ENCODE measurements at regions not wholly inside any gene's neighbourhood (a gene's known extent, or its start where the extent isn't known, plus 50 kb on each side); places are given as distances from the start of the nearest gene placed in this dataset.
"Not testable (repeated sequence)": the region's sequence is repeated elsewhere in the genome, so short reads cannot be mapped to it uniquely, and the experiment has no call there.

DNA sequence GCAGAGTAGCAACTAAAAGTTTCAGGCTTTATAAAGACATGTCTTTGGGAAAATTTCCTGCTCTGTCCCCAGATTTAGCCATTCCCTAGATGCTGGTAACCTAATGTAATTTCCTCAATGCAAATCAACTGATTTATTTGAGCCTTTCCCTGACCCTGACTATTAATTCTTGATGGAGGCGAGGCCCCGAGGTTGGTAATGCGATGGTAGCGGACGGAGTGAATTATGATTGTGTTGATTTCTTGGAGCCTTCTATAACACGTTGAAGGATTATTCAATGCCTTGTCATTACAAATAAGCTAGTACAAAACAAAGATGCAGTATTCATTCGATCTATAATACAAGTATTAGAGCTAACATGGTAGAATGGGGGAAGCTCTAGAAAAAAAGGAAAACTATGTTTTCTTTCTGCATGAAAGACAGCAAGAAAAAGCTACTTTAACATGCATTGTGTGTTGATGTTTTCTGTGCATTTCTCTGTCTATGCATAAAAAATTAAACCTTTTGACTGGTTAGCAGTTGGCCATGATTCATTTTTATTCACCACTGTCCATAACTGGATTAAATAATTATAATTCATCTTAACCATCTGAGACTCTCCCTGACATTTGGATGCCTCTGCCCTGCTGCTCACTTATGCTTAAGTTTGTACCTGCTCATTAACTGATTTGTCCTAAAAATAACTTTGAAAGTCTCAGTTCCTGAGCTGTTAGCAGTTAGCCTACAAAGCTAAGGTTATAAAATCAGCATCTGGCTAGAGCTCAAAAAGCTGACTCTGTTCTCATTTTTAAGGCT is 490.2 kb upstream of the NUDT12 start:
- H3K4me3 ChIP-seq (ENCODE audit: low read depth, low read length) = no peak overlapping the region
- no peak for DNase-seq (ENCODE audit: low read depth)

DNA sequence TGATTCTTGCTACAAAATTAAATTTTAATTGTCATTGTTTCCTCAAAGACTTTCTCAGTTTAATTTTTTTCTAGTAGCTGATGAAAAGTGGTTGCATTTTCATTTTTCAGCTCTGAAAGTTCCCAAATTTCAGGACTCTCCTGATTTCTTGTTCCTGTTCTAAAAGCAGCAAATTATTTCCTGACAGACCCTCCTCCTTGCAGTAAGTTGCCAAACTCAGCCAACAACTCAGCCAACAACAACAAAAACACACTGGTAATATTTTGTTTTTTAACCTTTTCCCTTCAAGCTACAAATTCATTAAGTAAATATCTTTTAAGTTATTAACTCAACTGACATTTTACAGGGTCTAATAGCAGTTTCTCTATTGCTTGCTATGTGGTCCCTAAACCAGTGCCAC is 487.8 kb upstream of the NUDT12 start:
- DNase-seq (ENCODE audit: low read depth) = no peak

DNA sequence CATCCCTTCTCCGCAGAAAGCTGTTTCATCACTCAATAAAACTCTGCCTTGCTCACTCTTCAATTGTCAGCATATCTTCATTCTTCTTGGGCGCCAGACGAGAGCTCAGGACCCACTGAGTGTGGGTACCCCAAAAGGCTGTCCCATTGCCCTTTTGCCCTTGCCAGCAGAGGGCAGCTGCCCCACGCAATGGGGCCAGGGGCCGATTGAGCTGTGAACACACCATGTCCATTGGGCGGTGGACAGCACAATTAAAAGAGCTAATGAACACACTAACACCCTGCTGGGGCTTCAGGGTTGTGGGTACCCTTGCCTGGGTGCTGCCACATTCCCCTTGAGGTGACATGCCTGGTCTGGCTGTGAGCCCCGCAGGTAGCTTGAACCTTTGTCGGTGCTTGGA is 487.2 kb upstream of the NUDT12 start:
- no peak for DNase-seq (ENCODE audit: low read depth)
- no peak overlapping the region for H3K4me3 ChIP-seq (ENCODE audit: low read depth, low read length)

More for the DNA sequence above, 487.8 kb upstream of the NUDT12 start:
- H3K4me3 ChIP-seq (ENCODE audit: low read depth, low read length) = no peak overlapping the region

DNA sequence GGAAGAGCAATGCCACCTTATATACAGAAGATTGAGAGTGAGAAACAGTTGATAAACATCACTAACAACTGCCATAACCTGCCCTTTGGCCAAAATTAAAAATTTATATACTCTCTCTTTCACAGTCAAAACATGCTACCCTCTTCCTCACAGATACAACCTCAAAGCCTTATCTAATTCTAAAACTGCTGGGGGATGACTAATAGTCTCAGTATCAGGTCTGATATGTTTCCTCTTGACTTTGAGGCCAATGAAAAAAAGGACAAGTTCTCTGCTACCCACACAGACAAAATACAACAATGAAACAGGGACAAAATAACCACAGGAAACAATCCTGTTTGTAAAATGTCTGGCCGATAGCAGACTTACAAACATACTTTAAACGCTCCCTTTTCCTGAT is 485.6 kb upstream of the NUDT12 start:
- no peak for DNase-seq (ENCODE audit: low read depth)
- no peak overlapping the region for H3K4me3 ChIP-seq (ENCODE audit: low read depth, low read length)

DNA sequence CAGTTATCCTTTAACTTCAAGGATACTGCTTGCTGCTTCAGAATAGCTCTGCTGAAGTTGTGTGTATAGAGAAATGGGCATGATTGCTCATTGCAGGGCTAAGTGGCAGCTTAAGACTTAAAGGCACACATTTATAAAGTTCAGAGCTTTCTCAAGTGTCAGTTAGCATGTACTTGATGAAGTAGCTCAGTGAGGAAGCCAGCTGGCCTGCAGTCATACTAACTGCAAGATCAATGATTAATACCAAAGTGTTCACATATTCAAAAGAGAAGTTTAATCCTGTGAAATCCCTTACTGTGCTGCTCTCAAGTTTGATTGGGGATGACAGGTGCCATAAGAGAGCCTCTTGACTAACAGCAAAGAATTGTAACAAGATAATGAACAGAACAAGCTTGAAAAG is 483.4 kb upstream of the NUDT12 start:
- H3K4me3 ChIP-seq (ENCODE audit: low read depth, low read length) = no peak overlapping the region
- no peak for DNase-seq (ENCODE audit: low read depth)

DNA sequence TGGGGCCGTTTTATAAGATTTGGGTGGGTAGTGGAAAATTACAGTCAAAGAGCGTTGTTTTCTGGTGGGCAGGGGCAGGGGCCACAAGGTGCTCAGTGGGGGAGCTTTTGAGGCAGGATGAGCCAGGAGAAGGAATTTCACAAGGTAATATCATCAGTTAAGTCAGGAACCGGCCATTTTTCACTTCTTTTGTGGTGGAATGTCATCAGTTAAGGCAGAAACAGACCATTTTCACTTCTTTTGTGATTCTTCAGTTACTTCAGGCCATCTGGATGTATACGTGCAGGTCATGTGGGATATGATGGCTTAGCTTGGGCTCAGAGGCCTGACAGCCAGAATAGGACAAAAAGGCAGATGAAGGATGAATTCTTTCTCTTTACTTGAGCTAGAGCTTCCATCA is 477.3 kb upstream of the NUDT12 start:
- not testable (repeated sequence) for DNase-seq (ENCODE audit: low read depth); H3K4me3 ChIP-seq (ENCODE audit: low read depth, low read length)

DNA sequence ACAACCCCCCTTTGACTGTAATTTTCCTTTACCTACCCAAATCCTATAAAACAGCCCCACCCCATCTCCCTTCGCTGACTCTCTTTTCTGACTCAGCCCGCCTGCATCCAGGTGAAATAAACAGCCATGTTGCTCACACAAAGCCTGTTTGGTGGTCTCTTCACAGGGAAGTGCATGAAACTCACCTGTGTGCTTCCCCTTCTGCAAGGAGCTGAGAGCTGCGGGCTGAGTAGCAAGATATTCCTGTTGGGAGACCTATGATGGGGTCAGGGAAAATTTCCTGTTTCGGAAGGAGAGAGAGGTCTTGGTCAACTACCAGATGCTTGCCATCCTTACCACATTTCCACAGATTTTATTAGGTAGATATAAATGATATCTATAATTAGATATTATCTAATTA is 474.5 kb upstream of the NUDT12 start:
- not testable (repeated sequence) for DNase-seq (ENCODE audit: low read depth); H3K4me3 ChIP-seq (ENCODE audit: low read depth, low read length)

DNA sequence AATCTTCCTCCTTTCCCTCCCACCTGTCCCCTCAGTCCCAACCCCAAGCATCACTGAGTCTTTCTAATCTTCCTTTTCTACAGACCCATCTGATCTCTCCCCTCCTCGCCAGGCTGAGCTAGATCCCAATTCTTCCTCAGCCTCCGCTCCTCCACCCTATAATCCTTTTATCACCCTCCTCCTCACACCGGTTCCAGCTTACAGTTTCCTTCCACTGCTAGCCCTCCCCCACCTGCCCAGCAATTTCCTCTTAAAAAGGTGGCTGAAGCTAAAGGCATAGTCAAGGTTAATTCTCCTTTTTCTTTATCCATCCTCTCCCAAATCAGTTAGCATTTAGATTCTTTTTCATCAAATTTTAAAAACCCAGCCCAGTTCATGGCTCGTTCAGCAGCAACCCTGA is 470.6 kb upstream of the NUDT12 start:
- H3K4me3 ChIP-seq (ENCODE audit: low read depth, low read length); DNase-seq (ENCODE audit: low read depth): not testable (repeated sequence)

DNA sequence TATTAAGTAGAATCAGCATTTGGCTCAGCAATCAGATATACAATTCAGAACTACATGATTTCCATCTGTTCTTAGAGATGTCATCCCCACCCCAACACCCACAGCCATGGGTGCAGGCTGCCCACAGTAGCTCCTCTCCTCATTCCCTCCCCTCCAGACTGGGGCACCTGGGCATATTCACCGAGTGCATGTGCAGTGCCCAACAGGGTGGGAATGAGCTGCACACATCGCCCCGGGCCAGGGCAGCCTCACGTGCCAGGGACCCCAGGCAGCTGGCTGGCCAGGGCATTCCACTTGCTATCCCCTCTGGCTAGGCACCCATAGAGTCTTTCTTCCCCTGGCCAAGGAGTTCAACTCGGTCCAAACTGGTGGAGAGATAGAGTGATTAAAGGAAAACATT is 461.9 kb upstream of the NUDT12 start:
- DNase-seq (ENCODE audit: low read depth) = no peak
- H3K4me3 ChIP-seq (ENCODE audit: low read depth, low read length) = no peak overlapping the region

DNA sequence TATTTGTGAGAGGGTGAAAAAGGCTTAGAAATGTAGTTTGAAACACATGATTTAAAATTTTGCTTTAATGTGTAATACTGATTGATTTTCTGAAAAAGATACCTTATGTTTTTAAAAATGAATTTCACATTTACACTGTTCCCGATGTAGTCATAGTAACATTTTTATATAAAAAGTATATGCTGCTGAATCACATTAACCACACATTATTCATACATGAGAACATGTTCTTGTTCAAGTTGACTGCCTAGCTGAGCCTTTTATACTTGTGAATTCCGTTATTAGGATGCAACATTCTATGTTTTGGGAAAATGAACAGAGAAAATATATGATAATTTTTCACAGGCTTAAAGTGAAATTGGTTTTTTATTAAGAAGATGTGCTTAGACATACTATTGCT is 461.1 kb upstream of the NUDT12 start:
- no peak overlapping the region for H3K4me3 ChIP-seq (ENCODE audit: low read depth, low read length)
- no peak for DNase-seq (ENCODE audit: low read depth)

DNA sequence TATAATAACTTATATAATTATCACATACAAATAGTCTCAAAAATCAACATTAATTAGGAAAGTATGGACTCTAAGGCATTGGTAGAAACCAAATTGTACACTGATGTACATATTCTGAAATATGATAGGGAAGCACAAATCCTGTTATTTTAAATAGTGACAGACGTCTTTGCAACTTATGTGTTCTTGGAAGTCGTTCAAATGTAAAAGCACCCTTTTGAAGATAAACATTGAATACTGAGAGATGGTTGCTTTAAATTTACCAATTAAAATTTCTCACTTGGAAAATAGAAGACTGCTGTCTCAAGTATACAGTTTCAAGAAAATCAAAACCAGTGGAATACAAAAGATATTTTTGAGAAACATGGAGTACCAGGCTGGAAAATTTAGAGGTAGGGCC is 457.4 kb upstream of the NUDT12 start:
- H3K4me3 ChIP-seq (ENCODE audit: low read depth, low read length) = no peak overlapping the region
- no peak for DNase-seq (ENCODE audit: low read depth)

DNA sequence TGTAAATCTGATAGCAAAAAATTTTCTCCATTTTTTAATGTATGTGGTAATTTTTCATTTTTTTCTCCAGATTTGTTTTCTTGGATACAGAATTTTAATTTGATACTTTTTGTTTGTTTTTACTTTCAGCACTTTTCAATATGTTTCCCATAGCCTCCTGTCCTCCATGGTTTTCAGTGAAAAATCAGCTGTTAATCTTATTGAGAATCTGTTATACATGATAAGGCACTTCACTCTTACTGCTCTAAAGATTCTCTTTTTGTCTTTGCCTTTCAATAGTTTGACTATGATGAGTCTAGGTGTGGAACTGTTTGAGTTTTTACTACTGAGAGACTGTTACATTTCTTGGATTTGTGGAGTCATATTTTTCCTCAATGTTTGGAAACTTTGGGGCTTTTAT is 455.7 kb upstream of the NUDT12 start:
- DNase-seq (ENCODE audit: low read depth) = no peak

DNA sequence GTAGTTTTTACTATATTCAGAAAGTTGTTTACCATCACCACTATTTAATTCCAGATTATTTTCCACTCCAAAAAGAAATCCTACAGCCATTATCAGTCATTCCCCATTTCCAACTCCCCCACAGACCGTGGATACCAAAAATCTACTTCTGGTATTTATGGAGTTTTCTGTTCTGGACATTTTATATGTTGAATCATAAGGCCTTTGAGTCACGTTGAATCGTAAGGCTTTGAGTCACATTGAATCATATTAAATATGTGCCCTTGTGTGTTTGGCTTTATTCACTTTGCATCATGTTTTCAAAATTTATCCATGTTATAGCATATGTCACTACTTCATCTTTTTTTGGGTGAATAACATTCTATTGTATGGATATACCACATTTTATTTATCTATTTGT is 454.1 kb upstream of the NUDT12 start:
- peak; percentile 26 for DNase-seq (ENCODE audit: low read depth)

More for the DNA sequence above, 455.7 kb upstream of the NUDT12 start:
- H3K4me3 ChIP-seq (ENCODE audit: low read depth, low read length) = no peak overlapping the region

DNA sequence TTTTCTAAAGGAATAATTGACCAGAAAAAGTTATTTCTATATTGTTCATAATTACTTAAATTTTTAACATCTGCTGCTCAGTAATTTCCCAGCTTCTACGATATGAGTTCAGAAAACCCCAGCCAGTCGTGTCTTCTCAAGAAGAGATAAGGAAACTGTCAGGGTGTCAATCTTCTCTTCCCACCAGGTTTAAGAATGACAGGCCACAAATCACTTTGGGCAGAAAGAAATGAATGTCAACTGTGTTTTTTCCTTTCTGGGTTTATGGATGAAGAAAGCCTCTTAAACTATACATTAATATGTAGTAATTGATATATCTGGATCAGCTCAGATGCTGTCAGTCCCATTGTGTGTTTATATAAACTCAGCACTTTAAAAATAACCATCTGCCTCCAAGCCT is 453.2 kb upstream of the NUDT12 start:
- H3K4me3 ChIP-seq (ENCODE audit: low read depth, low read length) = no peak overlapping the region
- DNase-seq (ENCODE audit: low read depth) = no peak

More for the DNA sequence above, 454.1 kb upstream of the NUDT12 start:
- H3K4me3 ChIP-seq (ENCODE audit: low read depth, low read length) = no peak overlapping the region

DNA sequence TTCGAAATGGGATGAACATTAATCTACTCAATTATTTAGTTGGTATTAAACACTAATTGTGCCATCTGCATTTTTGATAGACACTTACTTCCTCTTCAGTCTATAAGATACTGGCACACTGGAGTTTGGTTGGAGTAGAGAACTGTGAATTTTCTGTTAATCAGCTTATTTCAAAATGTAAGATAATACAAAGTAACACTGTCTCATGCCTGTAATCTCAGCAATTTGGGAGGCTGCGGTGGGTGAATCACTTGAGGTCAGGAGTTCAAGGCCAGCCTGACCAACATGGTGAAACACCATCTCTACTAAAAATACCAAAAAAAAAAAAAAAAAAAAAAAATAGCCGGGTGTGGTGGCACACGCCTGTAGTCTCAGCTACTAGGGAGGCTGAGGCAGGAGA is 440.2 kb upstream of the NUDT12 start:
- H3K4me3 ChIP-seq (ENCODE audit: low read depth, low read length); DNase-seq (ENCODE audit: low read depth): not testable (repeated sequence)

DNA sequence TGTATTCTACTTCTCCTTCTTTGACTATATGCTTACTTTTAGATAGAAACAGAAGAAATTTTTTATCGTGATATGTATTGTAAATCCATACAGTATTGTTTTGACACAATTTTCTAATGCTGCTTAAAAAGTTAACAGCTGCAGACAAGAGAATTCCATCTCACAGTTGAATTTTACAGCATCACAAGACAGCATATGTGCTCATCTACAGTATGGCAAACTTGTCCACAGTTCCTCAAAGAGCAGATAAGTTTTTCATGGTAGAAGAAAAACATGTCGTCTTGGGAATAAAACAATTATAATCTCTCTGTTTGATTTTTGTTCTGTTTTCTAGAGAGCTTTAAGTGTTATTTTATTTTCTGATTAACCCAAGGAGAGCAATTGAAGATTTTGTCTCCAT is 438.5 kb upstream of the NUDT12 start:
- no peak overlapping the region for H3K4me3 ChIP-seq (ENCODE audit: low read depth, low read length)
- DNase-seq (ENCODE audit: low read depth) = no peak

DNA sequence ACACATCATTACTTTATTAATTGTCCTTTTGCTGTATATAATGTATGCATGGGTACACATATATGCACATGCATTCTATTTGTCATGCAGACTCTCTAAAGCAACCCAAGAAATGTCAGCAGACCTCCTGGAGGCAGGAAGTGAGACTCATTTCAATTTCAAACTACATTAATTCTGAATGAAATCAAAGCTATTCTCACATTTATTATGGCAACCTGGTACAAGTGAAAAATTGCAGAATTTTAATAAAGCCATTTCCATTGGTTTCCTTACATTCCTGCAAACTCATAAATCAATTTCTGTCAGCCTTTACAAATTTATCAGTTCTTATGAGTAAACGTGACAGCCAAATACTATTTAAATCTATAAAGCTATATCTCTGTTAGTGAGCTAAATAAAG is 430.4 kb upstream of the NUDT12 start:
- H3K4me3 ChIP-seq (ENCODE audit: low read depth, low read length) = no peak overlapping the region
- no peak for DNase-seq (ENCODE audit: low read depth)

DNA sequence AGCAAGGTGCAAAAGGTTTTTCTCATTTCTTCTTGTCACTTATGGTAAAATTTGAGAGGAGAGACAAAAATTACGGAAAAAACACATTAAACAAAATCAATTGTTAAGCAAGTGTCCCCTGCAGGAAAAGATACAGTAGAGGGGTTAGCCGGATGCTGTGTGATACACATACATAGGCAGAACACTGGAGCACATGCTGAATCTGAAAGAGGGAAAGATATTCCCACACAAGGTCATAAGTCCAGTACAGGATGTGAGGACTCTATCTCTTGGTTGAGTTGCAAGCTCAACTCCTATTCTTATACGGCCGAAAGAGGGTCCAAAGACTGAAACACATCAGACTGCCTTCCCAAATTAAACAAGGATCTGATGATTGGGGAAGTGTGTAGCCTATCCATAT is 427.5 kb upstream of the NUDT12 start:
- no peak for DNase-seq (ENCODE audit: low read depth)
- no peak overlapping the region for H3K4me3 ChIP-seq (ENCODE audit: low read depth, low read length)

DNA sequence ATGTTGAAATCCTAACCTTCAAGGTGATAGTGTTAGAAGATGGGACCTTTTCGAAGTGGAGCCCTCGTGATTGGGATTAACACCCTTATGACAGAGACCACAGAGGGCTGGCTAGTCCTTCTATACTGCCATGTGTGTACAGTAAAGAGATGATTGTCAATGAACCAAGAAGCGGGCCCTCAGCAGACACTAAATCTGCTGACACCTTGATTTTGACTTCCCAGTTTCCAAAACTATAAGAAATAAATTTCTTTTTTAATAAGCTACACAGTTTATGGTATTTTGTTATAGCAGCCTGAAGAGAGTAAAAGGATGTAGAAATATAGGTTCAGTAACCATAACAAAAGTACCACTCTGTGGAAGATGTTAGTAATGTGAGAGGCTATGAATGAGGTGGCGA is 419.0 kb upstream of the NUDT12 start:
- H3K4me3 ChIP-seq (ENCODE audit: low read depth, low read length) = no peak overlapping the region
- DNase-seq (ENCODE audit: low read depth) = no peak

DNA sequence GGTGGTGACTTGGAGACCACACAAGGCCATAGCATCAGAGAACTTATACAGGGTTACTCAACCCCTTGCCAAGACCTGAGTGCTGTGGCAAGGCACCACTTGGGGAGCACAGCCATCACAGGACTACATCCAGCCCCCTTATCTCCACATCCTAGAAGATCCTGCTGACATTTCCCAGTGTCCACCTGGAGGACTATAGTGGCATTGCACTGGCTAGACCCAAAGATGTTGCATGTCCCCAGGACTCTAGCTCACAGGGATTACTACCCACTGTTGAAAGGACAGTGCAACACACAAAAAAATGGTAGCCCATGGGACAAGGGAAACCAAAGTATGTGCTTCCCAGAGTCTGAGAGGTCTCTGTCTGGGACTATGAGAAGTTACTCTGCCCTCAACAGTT is 411.1 kb upstream of the NUDT12 start:
- DNase-seq (ENCODE audit: low read depth) = no peak
- no peak overlapping the region for H3K4me3 ChIP-seq (ENCODE audit: low read depth, low read length)

DNA sequence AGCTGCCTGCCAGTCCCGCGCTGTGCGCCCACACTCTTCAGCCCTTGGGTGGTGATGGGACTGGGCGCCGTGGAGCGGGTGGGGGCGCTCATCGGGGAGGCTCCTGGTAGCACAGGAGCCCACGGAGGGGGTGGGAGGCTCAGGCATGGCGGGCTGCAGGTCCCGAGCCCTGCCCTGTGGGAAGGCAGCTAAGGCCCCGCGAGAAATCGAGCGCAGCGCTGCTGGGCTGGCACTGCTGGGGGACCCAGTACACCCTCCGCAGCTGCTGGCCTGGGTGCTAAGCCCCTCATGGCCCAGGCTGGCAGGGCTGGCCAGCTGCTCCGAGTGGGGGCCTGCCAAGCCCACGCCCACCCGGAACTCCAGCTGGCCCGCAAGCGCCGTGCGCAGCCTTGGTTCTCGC is 403.7 kb upstream of the NUDT12 start:
- H3K4me3 ChIP-seq (ENCODE audit: low read depth, low read length); DNase-seq (ENCODE audit: low read depth): not testable (repeated sequence)

DNA sequence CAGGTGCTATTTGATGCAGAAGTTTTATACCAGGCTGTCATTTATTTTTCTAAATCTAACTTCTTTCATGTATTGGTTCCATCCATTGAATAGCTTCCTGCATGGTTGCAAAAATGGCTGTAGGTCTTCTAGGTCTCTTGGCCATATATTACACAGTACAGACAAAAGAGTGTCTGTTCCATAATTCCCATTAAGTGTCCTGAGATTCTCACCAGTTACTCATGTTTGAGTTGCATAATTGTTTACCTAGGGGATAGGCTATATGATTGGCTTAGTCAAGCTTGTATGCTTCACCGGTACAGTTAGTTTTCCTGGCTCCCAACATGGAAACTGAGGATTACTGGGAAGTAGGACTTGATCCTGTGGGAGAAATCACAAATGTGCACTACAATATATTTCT is 399.4 kb upstream of the NUDT12 start:
- no peak for DNase-seq (ENCODE audit: low read depth)
- no peak overlapping the region for H3K4me3 ChIP-seq (ENCODE audit: low read depth, low read length)
